ENCODE measurements at regions not wholly inside any gene's neighbourhood (a gene's known extent, or its start where the extent isn't known, plus 50 kb on each side); places are given as distances from the start of the nearest gene placed in this dataset.

GRCh38 chr4:177163532-177163931 is 146.1 kb upstream of the NEIL3 start:
- Histone ChIP-seq H3K27me3 (replicated peaks; ENCODE audit: control insufficient read depth, insufficient read depth, low read length) (no peaks in the 10 kb centered on the region), H3K9me3 (no peaks in the 10 kb centered on the region), H3K36me3 (ENCODE audit: control insufficient read depth, insufficient read depth, low read length) (no peaks in the 10 kb centered on the region), H3K4me1 (no peaks in the 10 kb centered on the region), H3K4me3 (ENCODE audit: low read depth, low read length) (no peak overlapping the region)
- H3K36me3 Mint-ChIP-seq (ENCODE audit: insufficient read depth, unreplicated experiment): no peaks in the 10 kb centered on the region
- no peak overlapping the region for H3K4me3 Mint-ChIP-seq (ENCODE audit: unreplicated experiment)
- H3K9me3 Mint-ChIP-seq (ENCODE audit: unreplicated experiment): no peaks in the 10 kb centered on the region
- TF ChIP-seq, protein P1, sequence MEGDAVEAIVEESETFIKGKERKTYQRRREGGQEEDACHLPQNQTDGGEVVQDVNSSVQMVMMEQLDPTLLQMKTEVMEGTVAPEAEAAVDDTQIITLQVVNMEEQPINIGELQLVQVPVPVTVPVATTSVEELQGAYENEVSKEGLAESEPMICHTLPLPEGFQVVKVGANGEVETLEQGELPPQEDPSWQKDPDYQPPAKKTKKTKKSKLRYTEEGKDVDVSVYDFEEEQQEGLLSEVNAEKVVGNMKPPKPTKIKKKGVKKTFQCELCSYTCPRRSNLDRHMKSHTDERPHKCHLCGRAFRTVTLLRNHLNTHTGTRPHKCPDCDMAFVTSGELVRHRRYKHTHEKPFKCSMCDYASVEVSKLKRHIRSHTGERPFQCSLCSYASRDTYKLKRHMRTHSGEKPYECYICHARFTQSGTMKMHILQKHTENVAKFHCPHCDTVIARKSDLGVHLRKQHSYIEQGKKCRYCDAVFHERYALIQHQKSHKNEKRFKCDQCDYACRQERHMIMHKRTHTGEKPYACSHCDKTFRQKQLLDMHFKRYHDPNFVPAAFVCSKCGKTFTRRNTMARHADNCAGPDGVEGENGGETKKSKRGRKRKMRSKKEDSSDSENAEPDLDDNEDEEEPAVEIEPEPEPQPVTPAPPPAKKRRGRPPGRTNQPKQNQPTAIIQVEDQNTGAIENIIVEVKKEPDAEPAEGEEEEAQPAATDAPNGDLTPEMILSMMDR (IDR thresholded peaks at IDR 0.05; ENCODE audit: insufficient read depth in 1 of 2, low read depth in 1 of 2, low read length in 1 of 2, severe bottlenecking in 1 of 2, unreplicated experiment in 1 of 2): no peak
- H3K27me3 Mint-ChIP-seq (ENCODE audit: insufficient read depth, unreplicated experiment): no peaks in the 10 kb centered on the region
- CTCF ChIA-PET: no interaction called here
- DNase-seq: no peak
- intact Hi-C loops (cut with micrococcal nuclease; ENCODE audit: unreplicated experiment): no loop called here
- POLR2A ChIA-PET: no interaction called here
- no peaks in the 10 kb centered on the region for H3K4me1 Mint-ChIP-seq (ENCODE audit: low read depth, unreplicated experiment)
- BruUV-seq (replicated peaks): no TSS peak
- H3K27ac Mint-ChIP-seq (ENCODE audit: unreplicated experiment): no peak overlapping the region

DNA sequence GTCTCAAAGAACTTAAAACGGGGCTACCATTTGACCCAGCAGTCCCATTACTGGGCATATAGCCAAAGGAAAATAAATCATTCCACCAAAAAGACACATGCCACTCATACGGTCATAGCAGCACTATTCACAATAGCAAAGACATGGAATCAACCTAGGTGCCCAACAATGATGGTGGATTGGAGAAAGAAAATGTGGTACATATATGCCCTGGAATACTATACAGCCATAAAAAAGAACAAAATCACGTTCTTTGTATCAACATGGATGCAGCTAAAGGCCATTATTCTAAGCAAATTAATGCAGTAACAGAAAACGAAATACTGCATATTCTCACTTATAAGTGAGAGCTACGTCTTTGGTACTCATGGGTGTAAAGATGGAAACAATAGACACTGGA is 138.1 kb upstream of the NEIL3 start:
- no peaks in the 10 kb centered on the region for H3K27me3 ChIP-seq (replicated peaks; ENCODE audit: control insufficient read depth, insufficient read depth, low read length)
- BruUV-seq (replicated peaks): no TSS peak
- CTCF ChIA-PET: no interaction called here

GRCh38 chr4:177175473-177175872 is 134.2 kb upstream of the NEIL3 start:
- Mint-ChIP-seq H3K9me3 (ENCODE audit: unreplicated experiment) (no peaks in the 10 kb centered on the region), H3K4me3 (ENCODE audit: unreplicated experiment) (no peak overlapping the region), H3K27ac (ENCODE audit: unreplicated experiment) (no peak overlapping the region), H3K4me1 (ENCODE audit: low read depth, unreplicated experiment) (no peaks in the 10 kb centered on the region), H3K27me3 (ENCODE audit: insufficient read depth, unreplicated experiment) (no peaks in the 10 kb centered on the region), H3K36me3 (ENCODE audit: insufficient read depth, unreplicated experiment) (no peaks in the 10 kb centered on the region)
- ChIA-PET POLR2A (no interaction called here), CTCF (no interaction called here)
- TF ChIP-seq, protein P1 (IDR thresholded peaks at IDR 0.05; ENCODE audit: insufficient read depth in 1 of 2, low read depth in 1 of 2, low read length in 1 of 2, severe bottlenecking in 1 of 2, unreplicated experiment in 1 of 2): no peak
- Histone ChIP-seq H3K4me3 (ENCODE audit: low read depth, low read length) (no peak overlapping the region), H3K27me3 (replicated peaks; ENCODE audit: control insufficient read depth, insufficient read depth, low read length) (no peaks in the 10 kb centered on the region), H3K36me3 (ENCODE audit: control insufficient read depth, insufficient read depth, low read length) (no peaks in the 10 kb centered on the region), H3K9me3 (no peaks in the 10 kb centered on the region), H3K4me1 (no peaks in the 10 kb centered on the region)
- no peak for DNase-seq
- intact Hi-C loops (cut with micrococcal nuclease; ENCODE audit: unreplicated experiment): no loop called here
- BruUV-seq (replicated peaks): no TSS peak

More for the DNA sequence above, 138.1 kb upstream of the NEIL3 start:
- H3K4me3 ChIP-seq (ENCODE audit: low read depth, low read length): no peak overlapping the region
- POLR2A ChIA-PET: no interaction called here
- H3K4me1 ChIP-seq: no peaks in the 10 kb centered on the region
- no peak for DNase-seq
- no peaks in the 10 kb centered on the region for H3K4me1 Mint-ChIP-seq (ENCODE audit: low read depth, unreplicated experiment)
- H3K36me3 Mint-ChIP-seq (ENCODE audit: insufficient read depth, unreplicated experiment): no peaks in the 10 kb centered on the region
- H3K27ac Mint-ChIP-seq (ENCODE audit: unreplicated experiment): no peak overlapping the region
- intact Hi-C loops (cut with micrococcal nuclease; ENCODE audit: unreplicated experiment): no loop called here
- no peaks in the 10 kb centered on the region for H3K9me3 ChIP-seq
- H3K4me3 Mint-ChIP-seq (ENCODE audit: unreplicated experiment): no peak overlapping the region
- H3K27me3 Mint-ChIP-seq (ENCODE audit: insufficient read depth, unreplicated experiment): no peaks in the 10 kb centered on the region
- TF ChIP-seq, protein P1 (IDR thresholded peaks at IDR 0.05; ENCODE audit: insufficient read depth in 1 of 2, low read depth in 1 of 2, low read length in 1 of 2, severe bottlenecking in 1 of 2, unreplicated experiment in 1 of 2): no peak
- no peaks in the 10 kb centered on the region for H3K36me3 ChIP-seq (ENCODE audit: control insufficient read depth, insufficient read depth, low read length)
- no peaks in the 10 kb centered on the region for H3K9me3 Mint-ChIP-seq (ENCODE audit: unreplicated experiment)
